HG02623 (cell line): ENCODE measurements at regions not wholly inside any gene's neighbourhood (a gene's known extent, or its start where the extent isn't known, plus 50 kb on each side); places are given as distances from the start of the nearest gene placed in this dataset.

Experiments used
- ATAC-seq: cut with Tn5 transposase; IDR thresholded peaks from one replicate; pipeline ENCODE4 v1.9.1; 2021; ENCODE audit warnings: moderate library complexity; ENCODE audit not compliant: unreplicated experiment

DNA sequence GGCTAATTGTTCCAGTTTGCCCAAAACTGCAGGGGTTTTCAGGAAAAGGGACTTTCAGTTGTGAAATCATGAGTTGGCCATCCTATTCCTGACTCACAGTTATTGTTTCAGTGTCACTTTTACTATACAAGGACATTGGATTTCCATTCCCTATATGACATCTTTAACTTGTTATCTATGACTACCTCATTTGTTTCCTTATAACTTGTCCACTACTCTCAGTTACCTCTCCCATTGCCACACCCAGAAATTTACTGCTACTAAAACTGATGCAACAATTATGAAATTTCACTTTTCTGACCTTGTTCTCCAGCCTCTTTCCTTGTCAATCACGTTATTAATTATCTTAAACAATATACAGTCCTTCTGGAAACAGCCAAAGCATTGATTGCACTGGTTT lies 116.5 kb upstream of the ZNF804A start:
- no peak for ATAC-seq

DNA sequence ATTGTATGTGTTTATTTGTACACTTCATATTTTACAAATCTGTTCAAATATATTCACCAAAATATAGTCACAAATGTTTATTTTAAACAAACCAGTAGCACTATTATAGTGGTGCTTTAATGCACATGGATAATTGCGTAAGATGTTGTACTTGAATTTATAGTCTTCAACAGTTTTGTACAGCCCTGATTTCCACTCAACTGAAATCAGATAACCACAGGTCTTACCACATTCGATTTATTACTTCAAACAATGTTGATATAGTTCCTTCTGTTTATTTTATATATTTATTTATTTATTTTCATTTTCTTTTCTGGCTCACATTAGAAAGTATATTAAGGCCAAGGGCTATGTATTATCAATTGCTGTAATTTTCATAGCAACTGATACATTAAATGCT lies 99.4 kb upstream of the ZNF804A start:
- no peak for ATAC-seq

DNA sequence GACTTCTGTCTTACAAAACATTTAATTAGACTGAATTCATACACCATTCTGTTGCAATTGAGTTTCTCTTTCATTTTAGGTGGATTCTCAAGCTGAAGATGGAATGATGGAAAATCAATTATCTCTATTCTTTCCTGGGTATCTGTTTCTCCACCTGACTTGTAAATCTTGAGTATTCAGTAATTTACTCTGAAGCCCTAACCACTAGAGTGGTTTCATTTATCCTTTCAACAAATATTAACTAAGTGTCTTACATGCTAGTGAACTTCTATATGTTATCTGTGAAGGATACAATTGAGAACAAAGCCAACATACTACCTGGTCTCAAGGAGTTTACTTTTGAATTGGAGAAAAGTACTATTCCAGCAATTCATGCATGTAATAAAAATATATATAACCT lies 94.1 kb upstream of the ZNF804A start:
- no peak for ATAC-seq

DNA sequence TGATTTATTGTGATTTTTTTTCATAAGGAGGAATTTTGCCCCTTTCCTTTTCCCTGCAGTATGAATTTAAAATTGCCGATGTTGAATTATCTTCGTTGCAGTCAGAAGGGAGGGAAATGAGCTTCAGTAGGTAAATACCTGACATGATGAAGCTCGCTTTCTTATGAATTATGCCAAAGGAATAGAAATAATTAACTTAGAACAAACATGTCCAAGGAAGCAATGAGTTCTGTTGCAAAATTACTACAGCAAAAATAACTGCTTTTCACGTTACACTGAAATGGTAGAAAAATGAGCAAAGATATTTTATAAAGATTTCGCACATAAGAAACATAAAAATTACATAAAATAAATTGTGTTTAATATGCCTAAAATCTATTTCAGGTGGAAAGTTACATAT lies 91.1 kb upstream of the ZNF804A start:
- no peak for ATAC-seq

DNA sequence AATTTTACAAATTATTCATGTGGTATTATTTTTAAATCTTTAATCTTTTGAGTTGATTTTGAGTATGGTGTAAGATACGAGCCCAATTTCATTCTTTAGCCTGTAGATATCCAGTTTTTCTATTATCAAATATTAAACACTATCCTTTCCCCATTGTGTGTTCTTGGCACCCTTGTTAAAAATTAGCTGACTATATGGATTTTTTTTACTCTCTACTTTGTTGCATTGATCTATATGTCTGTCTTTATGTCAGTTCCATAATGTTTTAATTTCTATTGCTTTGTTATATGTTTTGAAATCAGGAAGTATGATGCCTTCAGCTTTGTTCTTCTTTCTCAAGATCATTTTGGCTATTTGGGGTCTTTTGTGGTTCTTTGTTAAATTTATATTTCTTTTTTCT lies 80.9 kb upstream of the ZNF804A start:
- no peak for ATAC-seq

DNA sequence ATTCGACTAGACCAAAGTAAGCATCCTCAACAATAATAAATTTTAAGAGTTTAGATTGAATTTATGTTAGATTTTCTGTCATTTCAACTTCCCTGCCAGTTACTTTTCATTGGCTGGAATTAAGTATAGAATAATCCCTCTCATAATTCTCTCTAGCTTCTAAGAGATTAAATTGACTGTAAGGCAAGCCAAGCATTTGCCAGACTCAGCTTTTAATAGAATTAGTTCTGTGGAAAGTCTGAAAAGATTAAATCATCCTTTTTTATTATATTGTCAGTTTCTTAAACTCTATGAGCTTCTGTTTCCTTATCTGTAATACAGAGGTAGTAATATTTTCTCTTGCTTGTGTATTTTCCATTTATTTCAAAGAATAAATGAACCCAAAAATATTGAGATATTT lies 77.9 kb upstream of the ZNF804A start:
- ATAC-seq, result no peak

DNA sequence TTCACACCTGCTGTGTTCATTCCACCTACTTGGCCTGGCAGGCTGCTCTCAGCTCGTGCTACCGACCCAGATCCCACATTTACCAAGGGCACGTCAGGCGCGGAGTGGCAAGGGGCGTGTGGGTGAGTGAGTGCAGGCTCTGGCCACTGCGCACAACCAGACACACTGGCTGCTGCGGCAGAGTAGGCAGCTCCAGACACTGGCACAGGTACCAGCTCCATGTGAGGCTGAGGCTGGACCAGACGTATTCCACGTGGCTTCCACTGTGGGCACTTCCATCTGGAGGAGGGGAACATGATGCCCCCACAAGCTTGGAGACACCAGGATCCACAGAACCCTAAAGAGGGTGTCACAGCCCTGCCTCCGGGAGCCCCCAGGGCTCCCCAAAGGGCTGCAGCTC lies 74.6 kb upstream of the ZNF804A start:
- ATAC-seq, result no peak

DNA sequence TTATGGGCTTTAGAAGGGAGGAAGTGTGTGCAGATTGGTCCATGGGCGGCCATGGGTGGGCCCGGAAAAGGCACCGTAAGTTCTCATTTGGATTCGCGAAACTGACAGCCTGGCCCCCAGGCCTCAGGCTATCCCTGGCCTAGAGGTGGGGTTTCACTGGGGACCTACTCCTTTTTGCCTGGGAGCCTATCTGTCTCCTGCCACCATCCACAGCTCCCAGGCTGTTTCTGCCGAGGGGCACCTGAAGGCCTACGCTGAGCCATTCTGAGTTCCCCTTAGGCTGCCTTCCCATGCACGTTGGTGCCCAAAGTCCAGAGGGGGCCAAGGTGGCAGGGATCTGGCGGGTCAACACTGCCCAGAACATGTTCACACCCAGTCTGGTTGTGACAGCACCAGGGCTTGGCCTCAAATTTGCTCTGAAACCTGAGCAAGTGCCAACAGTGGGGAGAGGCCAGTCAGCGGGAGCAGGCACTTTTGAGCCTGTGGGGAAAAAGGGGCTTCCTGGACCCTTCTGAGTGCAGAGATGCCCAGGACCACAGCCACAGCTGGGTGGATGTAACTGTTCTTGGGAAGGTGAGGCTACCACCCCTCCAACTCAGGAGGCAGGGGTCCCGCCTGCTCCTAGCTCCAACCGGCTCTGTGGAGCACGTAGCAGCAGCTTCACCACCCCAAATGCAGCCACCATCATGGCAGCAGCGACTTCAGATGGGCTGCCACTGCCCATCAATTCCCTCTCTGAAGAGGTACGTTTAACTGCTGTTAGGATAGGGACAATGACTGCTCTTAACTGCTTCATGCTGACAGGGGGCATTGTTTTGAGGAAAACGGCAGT lies 73.6 kb upstream of the ZNF804A start:
- ATAC-seq, result no peak

DNA sequence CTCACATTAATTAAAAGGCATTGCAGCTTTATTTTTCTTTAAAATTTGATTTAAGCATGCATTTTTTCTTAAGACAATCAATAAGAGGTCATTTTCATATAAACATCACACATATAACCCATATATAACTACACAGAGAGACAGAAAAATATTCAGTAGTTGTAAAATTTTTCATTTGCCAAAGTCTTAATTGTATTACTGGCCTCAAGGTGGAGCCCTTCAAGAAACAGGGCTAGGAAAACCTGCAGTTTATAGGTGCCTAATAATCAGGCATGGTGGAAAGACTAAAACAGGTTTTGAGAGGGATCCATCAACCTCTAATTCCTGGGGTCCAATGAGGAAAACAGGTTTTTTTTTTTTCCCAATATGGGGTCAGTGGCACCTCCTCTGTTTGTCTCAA lies 71.3 kb upstream of the ZNF804A start:
- ATAC-seq, result no peak

DNA sequence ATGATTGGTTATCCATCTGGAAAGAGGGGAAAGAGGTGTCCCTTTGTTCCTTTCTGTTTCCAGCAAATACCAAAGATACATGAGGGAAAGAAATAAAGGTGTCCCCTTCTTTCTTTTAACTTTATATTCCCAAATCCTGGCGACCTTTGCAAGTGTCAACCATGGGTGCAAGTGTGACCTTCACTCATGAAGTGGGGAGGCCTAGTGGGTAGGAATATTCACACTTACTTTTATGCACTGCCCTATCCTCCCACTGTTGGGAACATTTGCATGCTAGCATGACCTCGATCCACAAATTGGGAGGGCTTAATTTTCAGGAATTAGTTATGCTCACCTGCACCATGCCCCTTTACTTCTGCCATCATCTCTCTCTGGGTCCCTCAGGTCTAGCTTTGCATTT lies 70.2 kb upstream of the ZNF804A start:
- no peak for ATAC-seq

DNA sequence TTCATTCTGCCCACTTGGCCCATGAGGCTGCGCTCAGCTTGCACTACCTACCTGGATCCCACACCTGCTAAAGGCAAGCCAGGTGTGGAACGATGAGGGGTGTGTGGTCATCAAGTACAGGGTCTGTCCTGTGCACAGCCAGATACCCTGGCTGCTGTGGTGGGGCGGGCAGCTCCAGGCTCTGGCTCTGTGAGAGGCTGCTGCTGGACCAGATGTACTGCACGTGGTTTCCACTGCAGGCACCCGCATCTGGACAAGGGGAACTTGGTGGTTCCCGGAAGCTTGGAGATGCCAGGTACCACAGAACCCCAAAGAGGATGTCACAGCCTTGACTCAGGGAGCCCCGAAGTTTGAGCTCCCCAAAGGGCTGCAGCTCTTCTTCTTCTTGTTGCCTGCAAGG lies 68.1 kb upstream of the ZNF804A start:
- no peak for ATAC-seq

DNA sequence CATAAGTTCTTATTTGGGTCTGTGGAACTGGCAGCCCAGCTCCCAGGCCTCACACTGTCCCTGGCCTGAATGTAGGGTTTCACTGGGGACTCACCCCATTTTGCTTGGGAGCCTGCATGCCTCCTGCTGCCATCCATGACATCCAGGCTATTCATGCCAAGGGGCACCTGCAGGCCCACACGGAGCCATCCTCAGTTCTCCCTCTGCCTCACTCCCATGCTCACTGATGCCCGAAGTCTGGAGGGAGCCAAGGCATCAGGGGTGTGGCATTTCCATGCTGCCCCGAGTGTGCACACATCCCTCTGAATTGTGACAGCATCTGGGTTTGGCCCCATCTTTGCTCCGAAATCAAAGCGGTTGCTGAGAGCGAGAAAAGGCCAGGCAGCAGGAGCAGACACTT lies 67.4 kb upstream of the ZNF804A start:
- ATAC-seq, result no peak

DNA sequence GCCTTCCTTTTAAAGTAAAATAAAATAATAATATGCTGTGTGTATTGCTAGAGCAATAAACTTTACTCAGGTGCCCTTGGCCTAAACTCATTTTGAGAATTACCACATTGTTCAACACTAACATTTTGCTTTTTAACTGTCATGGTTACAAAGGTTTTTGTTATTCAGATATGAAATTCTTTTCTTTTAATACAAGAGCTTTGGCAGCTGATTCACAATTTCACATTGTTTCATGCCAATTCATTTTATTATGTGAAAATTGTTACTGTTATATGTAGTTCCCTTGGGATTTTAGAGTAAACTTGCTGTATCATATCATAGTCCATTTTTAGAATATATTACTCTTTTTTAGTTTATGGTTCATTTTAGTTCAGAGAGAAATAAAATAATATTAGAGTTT lies 65.8 kb upstream of the ZNF804A start:
- no peak for ATAC-seq

DNA sequence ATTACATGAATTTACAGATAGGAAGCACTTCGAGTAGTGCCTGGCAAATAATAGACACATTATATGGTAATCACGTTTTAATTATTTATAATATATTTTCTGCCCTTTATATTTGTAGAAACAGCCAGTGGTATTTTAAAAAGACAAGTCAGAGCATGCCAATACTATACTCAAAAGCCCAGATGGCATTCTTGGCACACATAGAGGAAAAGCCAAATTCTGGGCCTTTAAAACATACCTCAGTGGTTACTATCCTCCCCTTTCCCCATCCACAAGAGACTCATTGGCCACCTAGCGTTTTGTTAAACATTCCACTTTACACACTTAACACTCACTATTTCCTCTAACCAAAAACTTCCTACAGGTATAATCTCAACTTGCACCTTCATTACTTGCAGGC lies 63.3 kb upstream of the ZNF804A start:
- ATAC-seq, result no peak

DNA sequence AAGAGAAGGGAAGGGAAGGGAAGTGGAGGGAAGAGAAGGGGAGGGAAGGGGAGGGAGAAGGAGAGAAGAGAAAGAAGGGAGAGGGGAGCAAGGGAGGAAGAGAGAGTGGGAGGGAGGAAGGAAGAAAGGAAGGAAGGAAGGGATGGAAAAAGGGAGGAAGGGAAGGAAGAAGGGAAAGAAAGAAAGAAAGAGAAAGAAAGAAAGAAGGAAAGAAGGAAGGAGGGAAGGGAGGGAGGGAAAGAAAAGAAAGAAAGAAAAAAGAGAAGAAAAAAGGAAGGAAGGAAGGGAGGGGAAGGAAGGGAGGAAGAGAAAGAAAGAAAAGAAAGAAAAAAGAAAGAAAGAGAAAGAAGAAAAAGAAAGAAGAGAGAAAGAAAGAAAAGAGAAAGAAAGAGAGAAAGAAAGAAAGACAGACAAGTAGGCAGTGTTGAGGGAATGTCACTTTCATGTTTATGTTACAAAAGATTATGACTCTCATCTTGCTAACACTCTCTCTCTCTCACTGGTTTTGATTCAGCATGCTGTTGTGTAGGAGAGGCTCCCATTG lies 58.0 kb upstream of the ZNF804A start:
- no peak for ATAC-seq

DNA sequence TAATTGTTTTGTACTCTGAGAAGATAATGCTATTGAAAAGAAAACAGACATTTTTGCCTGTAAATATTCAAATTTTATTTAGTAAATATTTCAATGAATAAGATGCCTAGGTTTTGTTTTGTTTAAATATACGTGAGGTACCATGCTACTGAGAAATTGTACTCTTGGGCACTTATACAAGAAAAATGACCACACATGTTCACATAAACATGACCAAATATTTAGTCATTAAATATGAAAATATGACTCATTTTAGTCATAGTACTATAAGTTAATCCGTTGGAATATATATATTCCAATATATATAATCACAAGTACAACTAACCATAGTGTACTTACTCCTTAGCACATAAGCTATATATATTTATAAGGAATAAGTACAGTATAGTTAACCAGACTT lies 56.7 kb upstream of the ZNF804A start:
- no peak for ATAC-seq

DNA sequence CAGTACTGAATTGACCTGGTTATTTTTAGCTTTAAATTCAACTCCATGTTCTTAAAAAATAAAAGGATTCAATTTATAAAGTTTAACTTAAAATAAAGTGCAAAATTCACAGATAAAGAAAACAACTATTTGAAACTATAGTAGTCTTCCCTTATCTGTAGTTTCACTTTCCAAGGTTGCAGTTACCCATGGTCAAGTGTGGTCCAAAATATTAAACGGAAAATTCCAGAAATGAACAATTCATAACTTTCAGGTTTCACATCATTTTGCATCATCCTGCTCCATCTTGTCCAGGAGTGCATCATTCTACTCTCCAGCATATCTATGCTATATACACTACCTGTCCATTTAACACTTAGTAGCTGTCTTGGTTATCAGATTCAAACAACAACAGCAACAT lies 54.5 kb upstream of the ZNF804A start:
- ATAC-seq, result no peak
